GM18907 (cell line): ENCODE measurements at regions not wholly inside any gene's neighbourhood (a gene's known extent, or its start where the extent isn't known, plus 50 kb on each side); places are given as distances from the start of the nearest gene placed in this dataset.

ENCODE experiments used
- ATAC-seq: cut with Tn5 transposase; IDR thresholded peaks from one replicate; pipeline ENCODE4 v1.9.1; 2021; ENCODE audit warnings: mild to moderate bottlenecking, moderate library complexity; ENCODE audit not compliant: unreplicated experiment

DNA sequence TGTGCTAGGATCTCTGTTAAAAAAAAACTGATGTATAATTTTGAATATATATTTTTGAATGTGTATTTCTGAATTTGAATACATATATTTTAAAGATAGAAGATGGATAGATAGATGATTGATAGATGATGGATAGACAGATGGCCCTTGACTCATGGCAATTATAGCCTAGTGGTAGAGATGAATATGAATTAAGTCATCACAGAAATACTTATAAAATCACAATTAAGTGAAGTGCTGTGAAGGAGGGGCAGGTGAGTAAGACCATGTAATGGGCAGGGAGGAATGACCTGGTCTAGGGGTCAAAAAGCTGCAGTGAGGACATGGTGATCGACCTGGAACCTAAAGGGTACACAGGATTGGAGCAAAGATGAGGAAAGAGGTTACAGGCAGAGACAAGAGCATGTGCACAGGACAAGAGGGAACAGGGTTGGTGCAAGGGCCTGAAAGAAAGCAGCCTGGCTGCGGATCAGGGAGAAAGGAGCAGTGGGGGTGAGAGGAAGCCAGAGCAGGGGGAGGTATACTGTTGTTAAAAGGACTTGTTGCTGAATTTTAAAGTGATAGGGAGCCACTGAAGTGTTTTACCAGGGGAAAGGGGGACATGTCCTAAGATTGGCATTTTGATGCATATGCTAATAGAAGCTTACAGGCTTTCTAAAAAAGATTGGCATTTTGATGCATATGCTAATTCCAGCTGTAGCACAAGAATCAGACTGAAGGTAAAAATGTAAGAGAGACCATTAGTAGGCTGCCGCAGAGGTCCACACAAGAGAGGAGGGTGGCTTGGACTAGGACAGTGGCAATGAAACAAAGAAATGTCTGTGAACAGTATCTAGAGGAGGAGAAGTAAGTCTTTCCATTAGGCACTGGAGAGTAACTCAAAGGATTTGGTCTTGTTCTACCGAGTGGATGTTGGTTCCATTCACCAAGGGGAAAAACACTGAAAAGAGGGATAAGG lies 527.8 kb downstream of the AGTPBP1 start:
- no peak for ATAC-seq

DNA sequence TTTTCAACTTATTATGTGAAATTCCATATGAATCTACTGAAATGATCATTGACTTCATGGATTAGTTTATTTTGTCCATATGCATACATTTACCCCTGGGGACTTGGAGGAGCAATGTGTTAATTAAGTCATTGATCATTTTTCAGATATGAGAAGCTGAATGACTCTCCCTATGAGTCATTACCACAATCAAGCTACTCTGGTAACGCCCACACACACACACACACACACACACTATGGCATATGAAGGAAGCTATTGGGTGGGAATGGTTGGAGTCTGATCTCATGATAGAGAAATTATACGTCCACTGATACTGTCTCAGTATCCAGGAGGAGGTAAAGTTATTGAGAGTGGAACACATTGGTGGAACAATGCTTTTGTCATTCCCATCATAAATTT lies 528.9 kb downstream of the AGTPBP1 start:
- no peak for ATAC-seq

DNA sequence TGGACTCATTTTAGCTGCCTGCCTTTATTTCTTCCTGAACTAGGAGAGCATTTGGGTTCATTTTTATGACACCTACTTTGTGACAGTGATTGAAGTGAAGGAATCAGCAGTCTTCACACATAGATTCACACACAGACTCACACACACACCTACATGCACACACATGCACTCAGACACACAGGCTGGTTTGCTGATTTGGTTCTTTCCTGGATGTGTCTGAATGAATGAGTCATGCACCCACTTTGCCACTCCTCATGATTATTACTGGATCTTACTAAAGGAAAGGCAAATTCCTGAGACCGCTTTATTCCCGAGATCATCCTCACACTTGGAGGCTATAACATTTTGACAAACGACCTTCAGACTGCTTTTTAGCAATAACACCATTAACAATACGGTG lies 529.5 kb downstream of the AGTPBP1 start:
- ATAC-seq: no peak

DNA sequence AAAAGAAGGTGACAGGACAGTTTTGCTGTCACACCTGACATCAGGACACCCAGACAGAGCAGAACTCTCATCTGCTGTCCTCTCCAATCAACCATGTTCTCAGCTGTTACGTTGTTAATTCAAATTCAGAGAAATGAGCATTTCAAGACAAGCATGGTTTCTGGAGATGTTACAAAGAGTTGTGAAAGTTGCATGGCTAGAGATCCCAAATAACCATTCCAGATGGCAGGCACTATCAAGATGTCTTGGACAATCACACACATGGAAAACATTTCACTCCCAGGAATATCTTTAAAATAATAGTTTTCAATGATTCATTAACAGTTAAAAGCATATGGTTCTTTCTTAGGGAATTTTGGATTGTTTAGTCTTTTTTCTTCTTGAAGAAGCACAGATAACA lies 533.1 kb downstream of the AGTPBP1 start:
- no peak for ATAC-seq

DNA sequence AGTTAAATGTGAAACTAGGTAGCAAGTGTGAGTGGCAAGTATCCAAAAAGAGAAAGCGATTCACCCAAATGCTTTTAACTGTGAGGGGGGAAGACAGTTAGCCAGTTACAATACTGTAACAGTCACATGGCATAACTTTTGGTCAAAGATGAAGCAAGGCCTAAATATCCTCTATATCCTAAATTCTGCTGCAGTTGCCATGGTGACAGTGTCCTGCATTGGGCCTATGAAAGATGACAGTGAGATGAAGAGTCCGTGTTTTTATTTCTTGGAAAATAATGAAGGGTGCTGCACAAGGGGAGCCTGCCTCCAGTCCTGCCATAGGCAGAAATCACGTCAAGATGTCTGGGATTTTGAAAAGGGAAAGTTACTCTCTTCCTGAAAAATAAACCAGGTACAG lies 534.6 kb downstream of the NTRK2 start:
- no peak for ATAC-seq

DNA sequence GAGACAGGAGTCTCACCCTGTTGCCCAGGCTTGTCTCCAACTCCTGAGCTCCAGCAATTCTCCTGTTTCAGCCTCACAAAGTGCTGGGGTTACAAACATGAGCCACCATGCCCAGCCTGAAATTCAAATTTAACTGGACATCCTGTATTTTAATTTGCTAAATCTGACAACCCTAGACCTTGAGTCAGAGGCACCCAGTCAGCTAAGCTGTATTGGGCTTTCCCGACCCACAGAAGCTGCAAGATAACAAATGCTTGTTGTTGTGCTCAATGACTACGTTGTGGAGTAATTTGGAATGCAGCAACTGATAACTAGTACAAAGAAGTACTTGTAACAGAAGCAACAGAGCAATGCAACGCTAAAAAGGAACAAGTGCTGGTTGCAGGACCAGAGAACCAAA lies 533.1 kb downstream of the NTRK2 start:
- no peak for ATAC-seq

DNA sequence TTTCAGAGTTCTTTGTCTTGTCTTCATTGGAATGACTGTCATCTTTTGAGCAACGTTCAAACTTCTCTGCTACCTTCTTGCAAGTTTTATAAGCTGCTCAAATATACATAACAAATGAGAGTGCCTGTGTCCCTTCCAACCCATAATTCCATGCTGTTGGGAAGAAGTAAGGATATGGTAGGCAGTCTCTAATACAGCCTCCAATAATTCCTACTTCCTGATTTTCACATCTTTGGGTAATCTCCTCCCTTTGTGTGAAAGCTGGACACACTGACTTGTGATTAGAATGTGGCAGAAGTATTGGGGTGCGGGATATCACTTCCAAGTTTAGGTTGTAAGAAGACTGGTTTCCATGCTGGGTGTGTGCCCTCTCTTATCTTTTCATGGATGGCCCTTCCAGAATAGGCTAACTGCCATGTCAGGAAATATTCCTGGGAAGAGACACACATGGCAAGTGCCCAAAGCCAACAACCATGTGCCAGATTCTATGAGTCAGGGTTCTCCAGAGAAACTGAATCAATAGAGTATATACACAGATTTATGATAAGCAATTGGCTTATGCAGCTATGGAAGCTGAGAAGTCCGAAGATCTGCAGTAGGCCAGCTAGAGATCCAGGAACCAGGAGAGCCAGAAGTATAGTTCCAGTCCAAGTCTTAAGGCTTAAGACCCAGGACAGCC lies 531.3 kb downstream of the NTRK2 start:
- no peak for ATAC-seq

DNA sequence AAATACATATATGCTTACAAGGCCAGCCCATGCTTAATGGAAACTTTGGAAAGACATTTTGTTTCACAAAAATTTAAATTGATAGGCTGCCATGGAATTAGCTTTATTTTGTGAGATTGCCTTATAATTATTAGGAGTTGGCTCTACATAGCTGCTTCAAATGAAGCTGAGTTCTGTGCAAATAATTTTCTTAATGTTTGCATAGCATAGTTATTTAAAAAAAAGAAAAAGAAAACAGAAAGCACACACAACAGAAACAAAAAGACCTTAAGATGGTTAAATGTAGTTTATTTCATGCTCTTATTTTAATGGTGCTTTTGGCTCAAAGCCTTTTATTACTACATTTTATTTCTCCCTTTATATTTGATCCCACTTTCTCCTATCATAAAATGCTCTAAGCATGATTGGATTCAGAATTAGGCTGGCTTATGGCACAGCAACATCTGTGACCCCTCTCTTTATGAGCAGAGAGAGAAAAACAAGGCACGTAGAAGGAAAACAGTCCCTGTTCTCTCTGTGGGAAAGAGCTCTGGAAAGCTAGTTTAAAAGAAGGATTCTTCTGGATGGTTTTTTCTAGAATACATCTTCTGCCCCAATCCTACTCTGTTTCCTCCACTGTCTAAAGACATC lies 530.5 kb downstream of the NTRK2 start:
- ATAC-seq: no peak

DNA sequence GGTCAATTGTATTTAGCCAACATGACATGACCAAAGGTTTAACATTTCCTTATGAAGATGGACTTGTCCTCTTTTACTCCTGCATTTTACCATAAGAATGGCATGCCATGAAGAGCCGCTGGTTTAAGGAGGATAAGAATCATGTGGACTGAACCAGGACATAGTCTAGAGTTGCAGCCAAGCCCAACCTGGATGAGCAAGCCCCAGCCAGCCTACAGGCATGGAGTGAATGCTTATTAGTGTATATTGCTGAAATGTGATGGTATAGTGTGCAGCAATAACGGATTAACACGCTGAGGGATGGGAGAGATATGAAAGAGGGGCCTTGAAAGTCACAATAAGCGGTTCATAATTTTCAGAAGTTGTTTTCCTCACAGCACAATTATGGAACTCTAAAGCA lies 523.2 kb downstream of the NTRK2 start:
- no peak for ATAC-seq

DNA sequence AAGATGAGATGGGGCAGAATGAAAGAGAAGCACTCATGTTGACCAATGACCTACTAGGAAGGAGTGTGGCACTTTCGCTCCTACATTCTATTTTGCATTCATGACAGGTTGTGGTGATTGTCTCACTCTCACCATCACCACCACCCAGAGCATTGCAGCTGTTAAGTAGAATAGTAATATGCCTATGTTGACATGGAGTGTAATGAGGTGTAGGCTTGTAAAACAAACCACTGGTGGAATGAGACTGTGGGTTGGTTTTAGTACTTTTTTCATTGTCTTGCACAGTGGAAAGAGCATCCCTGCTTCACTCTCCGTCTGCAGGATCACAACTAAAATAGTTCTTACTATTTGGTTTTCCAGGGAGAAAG lies 516.7 kb downstream of the NTRK2 start:
- ATAC-seq: no peak

DNA sequence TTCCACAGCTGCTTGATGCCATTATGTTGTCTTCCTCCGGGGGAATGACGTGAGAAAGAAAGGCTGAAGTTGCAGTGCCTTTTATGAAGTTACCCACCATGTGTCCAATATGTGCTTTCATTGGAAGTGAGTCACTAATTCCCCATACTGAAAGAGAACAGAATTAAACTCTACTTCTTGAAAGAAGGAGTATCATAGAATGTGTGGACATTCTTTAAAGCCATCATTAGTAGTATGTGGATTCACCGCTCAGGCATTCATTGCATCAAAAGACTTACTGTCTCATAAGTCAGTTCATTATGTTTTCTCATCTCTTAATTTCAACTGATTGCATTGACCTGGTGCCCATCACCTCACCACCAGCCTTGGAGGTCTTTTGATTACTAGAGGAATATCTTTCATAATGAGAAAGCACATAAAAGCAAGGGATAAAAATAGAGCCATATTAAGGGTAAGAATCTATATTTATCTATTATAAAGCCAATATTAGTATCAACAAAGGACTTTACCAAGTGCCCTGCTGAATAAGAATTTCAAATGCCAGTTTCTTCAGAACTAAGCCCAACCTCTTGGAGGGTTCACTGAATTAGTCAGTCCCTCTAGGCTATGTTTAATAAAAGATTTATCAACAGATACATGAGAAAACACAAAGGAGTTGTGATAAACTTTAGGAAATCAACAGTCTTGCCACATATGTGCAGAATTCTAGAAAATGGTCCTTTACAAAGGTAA lies 516.1 kb downstream of the NTRK2 start:
- no peak for ATAC-seq

DNA sequence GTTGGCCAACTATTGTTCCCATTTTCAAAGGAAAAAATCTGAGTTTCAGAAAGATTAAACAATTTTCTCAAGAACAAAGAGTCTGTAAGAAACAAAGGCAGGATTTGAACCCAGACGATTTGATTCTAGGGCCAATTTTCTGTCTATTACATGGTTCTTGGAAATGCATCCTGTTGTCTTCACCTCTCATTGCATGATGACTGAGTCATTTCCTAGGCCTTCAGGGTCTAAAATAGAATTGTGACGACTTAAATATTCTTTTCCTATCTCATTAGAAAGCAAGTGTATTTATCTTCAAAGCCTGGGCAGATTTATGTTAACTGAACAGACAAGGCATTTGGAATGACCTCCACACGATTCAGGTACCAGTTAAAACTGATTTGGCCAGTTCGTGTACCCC lies 512.9 kb downstream of the NTRK2 start:
- no peak for ATAC-seq

DNA sequence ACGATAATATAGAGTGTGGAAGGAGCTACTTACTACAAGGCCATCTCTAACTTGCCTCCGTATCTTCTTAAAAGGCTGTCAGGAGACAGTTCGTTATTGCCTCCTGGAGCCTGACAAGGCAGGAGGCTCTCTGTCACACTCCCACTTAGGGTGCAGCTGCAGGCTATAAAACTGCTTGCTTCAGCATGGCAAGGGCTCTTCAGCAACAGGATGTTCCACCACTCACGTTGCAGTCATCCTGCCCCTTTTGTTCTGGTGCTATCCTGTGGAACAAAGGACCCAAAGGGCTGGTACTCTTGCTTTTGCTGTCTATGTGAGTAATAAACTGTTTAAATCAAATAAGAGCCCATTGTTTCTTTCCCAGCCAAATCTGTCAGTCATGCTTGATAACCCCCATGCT lies 508.9 kb downstream of the NTRK2 start:
- no peak for ATAC-seq

DNA sequence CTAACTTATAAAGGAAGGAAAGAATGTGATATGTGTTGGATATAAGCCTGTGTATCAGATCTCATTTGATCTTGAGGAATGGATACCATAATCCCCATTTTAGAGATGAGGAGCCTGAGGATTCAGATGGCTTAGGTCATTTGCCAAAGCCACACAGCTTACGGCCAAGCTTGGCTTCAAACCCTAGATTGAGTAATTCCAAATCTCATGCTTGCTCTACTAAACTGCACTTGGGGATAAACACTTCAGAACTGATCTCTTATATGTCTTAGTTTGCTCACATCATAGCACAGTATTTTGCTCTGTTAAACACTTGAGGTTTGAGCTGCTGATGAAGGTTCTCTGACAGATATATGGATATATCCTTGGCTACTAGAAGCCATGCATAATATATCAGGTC lies 504.4 kb downstream of the NTRK2 start:
- no peak for ATAC-seq

DNA sequence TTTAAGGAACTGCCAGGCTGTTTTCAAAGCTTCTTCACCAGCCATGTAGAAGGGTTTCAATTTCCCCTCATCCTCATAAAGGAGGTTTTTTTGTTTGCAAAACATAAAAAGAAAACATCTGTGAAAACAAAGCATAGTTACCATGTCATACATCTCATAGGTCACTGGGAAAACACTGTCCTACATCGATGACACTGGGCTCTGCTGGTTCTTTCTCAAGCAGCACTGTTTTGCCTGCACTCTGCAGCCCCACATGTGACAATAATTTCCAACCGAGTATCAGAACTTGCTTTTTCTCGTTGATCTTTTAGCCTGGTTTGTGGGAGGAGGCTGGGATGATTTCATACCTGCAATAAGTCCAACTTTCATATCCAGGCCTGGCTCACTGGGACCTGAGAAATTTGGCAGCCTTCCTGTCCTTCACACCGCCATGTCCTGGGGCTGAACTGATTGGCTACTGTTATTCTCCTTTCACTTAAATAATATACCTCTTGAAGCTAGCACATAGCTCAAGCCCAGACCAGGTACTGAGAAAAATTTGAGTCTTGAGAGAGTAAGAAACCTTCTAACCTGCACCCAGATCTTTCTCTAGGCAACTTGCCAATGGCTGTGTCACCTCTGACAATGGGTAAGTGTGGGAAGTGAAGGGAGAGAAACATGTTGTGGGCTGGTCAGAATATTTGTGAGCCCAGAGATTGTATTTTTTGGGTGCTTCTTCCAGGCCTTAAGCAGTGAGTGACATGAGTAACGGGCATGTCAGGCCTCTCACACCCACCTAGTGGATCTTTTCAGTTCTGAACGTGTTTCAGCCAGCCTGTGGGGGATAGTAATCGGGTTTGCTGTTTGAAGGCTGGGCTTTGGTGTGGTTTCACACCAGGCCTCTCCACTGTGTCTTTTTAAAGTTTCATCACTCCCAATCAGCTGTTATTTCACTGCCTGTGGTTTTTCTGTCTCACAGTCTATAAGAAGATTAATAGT lies 502.8 kb downstream of the NTRK2 start:
- no peak for ATAC-seq

DNA sequence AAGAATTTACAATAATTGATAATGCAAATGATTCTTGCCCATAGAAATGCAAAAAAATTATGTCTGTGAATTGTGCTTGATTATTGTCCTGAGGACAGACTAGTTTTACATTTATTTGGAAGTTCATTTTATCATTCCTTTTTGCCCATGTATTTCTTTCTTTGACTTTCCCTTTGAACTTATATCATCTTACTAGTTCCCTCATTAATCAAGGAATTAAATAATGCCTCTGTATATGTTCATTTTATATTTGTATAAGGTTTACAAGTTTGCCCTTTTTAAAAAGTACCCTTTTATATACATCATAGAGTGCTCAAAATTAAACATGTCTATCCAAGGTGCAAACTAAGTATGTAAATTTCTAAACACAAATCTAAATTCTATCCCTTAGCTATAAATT lies 501.6 kb downstream of the NTRK2 start:
- no peak for ATAC-seq

DNA sequence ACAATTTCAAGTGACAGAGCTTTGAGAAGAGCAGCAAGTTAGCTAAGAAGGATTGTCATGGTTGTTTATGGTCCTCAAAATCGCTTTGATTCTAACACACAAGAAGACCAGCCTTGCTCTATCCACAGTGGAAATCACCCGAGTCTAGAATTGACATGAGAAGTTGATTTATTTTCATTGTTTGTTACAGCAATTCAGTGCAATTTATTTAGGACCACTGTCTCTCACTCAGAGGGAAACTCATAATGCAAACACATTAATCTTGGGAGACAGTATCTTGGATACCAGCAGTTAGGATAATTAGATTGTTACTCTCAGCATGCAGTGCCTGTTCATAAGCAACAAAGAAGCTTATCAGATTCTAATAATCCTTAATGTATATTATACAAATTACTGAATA lies 498.9 kb downstream of the NTRK2 start:
- ATAC-seq: no peak

DNA sequence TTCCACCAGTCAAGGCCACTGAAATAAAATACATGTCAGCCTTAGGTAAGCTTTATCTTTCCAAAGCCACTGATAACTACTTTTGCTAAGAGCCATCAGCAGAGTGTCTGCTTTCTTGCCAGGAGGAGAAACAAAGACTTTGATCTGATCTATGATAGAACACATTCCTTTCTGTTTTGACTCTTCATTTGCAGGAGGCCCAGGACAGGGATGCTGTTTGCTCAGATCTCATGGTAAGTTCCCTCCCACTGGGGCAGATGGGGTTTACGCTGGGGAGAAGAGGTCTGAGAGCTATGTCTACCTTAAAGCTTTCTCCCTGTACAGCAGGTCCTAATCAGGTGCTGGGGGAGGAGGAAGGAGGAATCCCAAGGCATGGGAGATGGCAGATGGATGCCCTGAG lies 497.6 kb downstream of the NTRK2 start:
- no peak for ATAC-seq

DNA sequence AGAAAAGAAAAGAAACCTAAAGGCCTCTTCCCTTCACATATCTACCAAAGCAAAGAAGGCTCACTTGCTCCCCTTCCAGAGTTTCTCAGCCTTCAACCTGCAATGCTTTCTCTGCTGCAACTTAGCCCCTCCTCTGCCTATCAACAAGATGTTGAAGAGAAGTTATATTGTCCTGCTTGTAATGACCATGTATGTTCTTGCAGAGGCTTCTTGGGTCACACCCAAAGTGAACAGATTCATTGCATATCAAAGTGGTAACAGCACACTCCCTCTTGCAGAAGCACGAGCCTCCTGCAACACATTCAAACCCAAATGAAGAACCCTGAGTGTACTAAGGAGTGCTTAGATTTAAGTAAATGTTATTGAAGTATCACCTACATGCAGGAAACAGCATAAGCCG lies 494.3 kb downstream of the NTRK2 start:
- ATAC-seq: no peak

DNA sequence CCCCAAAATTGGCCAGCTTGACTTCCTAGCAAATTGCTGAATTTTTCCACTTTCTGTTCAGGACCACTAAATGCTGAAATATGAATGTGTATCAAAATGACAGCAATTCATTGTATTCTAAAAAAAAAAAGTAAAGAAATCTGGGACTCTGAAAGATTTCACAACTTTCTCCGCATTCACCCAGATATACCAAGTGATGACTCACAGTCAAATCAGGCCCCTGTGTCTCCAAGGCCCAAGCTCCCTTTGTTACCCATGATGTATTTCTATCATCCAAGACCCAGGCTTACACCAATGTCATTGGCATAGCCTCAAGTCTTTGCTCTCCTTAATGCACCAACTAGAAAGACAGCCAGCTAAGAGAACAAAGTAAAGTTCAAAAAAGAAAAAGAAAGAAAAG lies 493.9 kb downstream of the NTRK2 start:
- ATAC-seq: no peak
